IMR-90 (cell line): ENCODE measurements at regions not wholly inside any gene's neighbourhood (a gene's known extent, or its start where the extent isn't known, plus 50 kb on each side); places are given as distances from the start of the nearest gene placed in this dataset.
A peak's percentile ranks its signal among the peaks of the same experiment; 100 is the strongest.

Source experiments
- ATAC-seq: fragments of 200-7000 bp; cut with Tn5 transposase; 2 replicates; pipeline ENCODE4 v1.9.1; 2020; ENCODE audit warnings: low read depth, mild to moderate bottlenecking, moderate library complexity
- BruUV-seq: library from RNA; stranded (reverse); fragments of 400-500 nt; replicated peaks from 2 replicates; lab custom pipeline; 2021; lab: Mats Ljungman, UMichigan
- CTCF ChIA-PET: fragments of 300-600 bp; formaldehyde crosslinking; extraction: SDS; loops from one replicate; lab custom pipeline; 2021; ENCODE audit warnings: antibody characterized with exemption; lab: Yijun Ruan, JAX
- POLR2A ChIA-PET: fragments of 300-600 bp; sonication (Branson Sonifier 250); formaldehyde crosslinking; loops from one replicate; lab custom pipeline; 2022; ENCODE audit warnings: antibody characterized with exemption; ENCODE audit not compliant: unreplicated experiment; lab: Charles Lee
- DNase-seq: peaks from one replicate; pipeline ENCODE4 v3.0.0; 2013
- H2AFZ ChIP-seq: replicated peaks from 2 replicates; pipeline ENCODE3; 2013; ENCODE audit warnings: low read length, mild to moderate bottlenecking; ENCODE audit not compliant: poor library complexity
- H2AK5ac ChIP-seq: 2 replicates; pipeline ENCODE4 v1.6.1; 2013; ENCODE audit warnings: low read depth, low read length, inconsistent platforms
- H2AK9ac ChIP-seq: replicated peaks from 2 replicates; pipeline ENCODE3; 2013; ENCODE audit warnings: mild to moderate bottlenecking, low read depth, low read length, moderate library complexity; ENCODE audit not compliant: poor library complexity
- H2BK120ac ChIP-seq: 2 replicates; pipeline ENCODE4 v1.6.1; 2013; ENCODE audit warnings: low read depth, low read length, inconsistent platforms
- H2BK15ac ChIP-seq: 3 replicates; pipeline ENCODE4 v1.6.1; 2013; ENCODE audit warnings: low read depth, low read length, inconsistent platforms
- H2BK20ac ChIP-seq: 2 replicates; pipeline ENCODE4 v1.6.1; 2013; ENCODE audit warnings: low read depth, mild to moderate bottlenecking, inconsistent platforms, low read length, moderate library complexity
- H2BK5ac ChIP-seq: 2 replicates; pipeline ENCODE4 v1.6.1; 2013; ENCODE audit warnings: mild to moderate bottlenecking, low read depth, low read length, inconsistent platforms; ENCODE audit not compliant: poor library complexity, severe bottlenecking
- H3K14ac ChIP-seq: replicated peaks from 2 replicates; pipeline ENCODE4 v1.6.1; 2013; ENCODE audit warnings: low read depth, low read length, inconsistent platforms
- H3K18ac ChIP-seq: 2 replicates; pipeline ENCODE4 v1.6.1; 2013; ENCODE audit warnings: low read depth, low read length, control low read depth
- H3K23ac ChIP-seq: 2 replicates; pipeline ENCODE4 v1.6.1; 2013; ENCODE audit warnings: low read depth, low read length, inconsistent platforms
- H3K27ac ChIP-seq: 2 replicates; pipeline ENCODE4 v1.5.1; 2013; ENCODE audit warnings: mild to moderate bottlenecking, control low read depth, low read length; ENCODE audit not compliant: insufficient read depth
- H3K27me3 ChIP-seq: 2 replicates; pipeline ENCODE4 v1.6.1; 2013; ENCODE audit warnings: low read length; ENCODE audit not compliant: control insufficient read depth, insufficient read depth
- H3K36me3 ChIP-seq: 2 replicates; pipeline ENCODE4 v1.6.1; 2013; ENCODE audit warnings: low read length, mixed read lengths; ENCODE audit not compliant: control insufficient read depth, insufficient read depth
- H3K4ac ChIP-seq: 2 replicates; pipeline ENCODE4 v1.6.1; 2013; ENCODE audit warnings: low read depth, low read length, inconsistent platforms
- H3K4me1 ChIP-seq: 2 replicates; pipeline ENCODE4 v1.6.1; 2013; ENCODE audit warnings: low read length, mixed read lengths; ENCODE audit not compliant: control insufficient read depth, insufficient read depth
- H3K4me2 ChIP-seq: 2 replicates; pipeline ENCODE4 v1.6.1; 2013; ENCODE audit warnings: low read depth, mild to moderate bottlenecking, control low read depth, low read length, moderate library complexity
- H3K4me3 ChIP-seq: 2 replicates; pipeline ENCODE4 v1.5.1; 2013; ENCODE audit warnings: low read depth, mild to moderate bottlenecking, control low read depth, low read length, moderate library complexity; ENCODE audit not compliant: insufficient read depth
- H3K56ac ChIP-seq: 2 replicates; pipeline ENCODE4 v1.6.1; 2013; ENCODE audit warnings: low read length, inconsistent platforms; ENCODE audit not compliant: insufficient read depth; ENCODE audit errors: extremely low read depth
- H3K79me1 ChIP-seq, 2 experiments: 2 replicates each; pipeline ENCODE4 v1.6.1; 2013; ENCODE audit warnings: low read length in 2 of 2, inconsistent platforms in 1 of 2, low read depth in 1 of 2
- H3K9ac ChIP-seq: 2 replicates; pipeline ENCODE4 v1.6.1; 2013; ENCODE audit warnings: low read depth, low read length, control low read depth
- H3K9me1 ChIP-seq: 2 replicates; pipeline ENCODE4 v1.6.1; 2013; ENCODE audit warnings: low read length, inconsistent platforms; ENCODE audit not compliant: insufficient read depth
- H3K9me3 ChIP-seq: 2 replicates; pipeline ENCODE4 v1.6.1; 2013; ENCODE audit warnings: low read length; ENCODE audit not compliant: control insufficient read depth, insufficient read depth
- H4K20me1 ChIP-seq: 2 replicates; pipeline ENCODE4 v1.6.1; 2013; ENCODE audit warnings: low read length, inconsistent platforms; ENCODE audit not compliant: insufficient read depth
- H4K5ac ChIP-seq: 2 replicates; pipeline ENCODE4 v1.6.1; 2013; ENCODE audit warnings: mild to moderate bottlenecking, low read depth, low read length, control low read depth
- H4K8ac ChIP-seq, 2 experiments: 2 replicates each; pipeline ENCODE4 v1.6.1; 2013; ENCODE audit warnings: low read depth in 2 of 2, low read length in 2 of 2, control low read depth in 1 of 2, inconsistent platforms in 1 of 2
- H4K91ac ChIP-seq: 2 replicates; pipeline ENCODE4 v1.6.1; 2013; ENCODE audit warnings: low read depth, low read length, inconsistent platforms; ENCODE audit not compliant: insufficient read depth
- BHLHE40 ChIP-seq: fragments of 150-350 bp; IDR thresholded peaks from 2 replicates; pipeline ENCODE4 v1.6.1; 2016; ENCODE audit warnings: mild to moderate bottlenecking, low read depth, low read length
- CEBPB ChIP-seq: IDR thresholded peaks from 2 replicates; pipeline ENCODE4 v1.6.1; 2012; ENCODE audit warnings: low read depth, low read length, improper control_type of control experiment
- FOS ChIP-seq: fragments of 150-350 bp; IDR thresholded peaks from 2 replicates; pipeline ENCODE4 v1.6.1; 2016; ENCODE audit warnings: low read depth, low read length
- MAZ ChIP-seq: IDR thresholded peaks from 2 replicates; pipeline ENCODE4 v1.6.1; 2012; ENCODE audit warnings: low read depth, mild to moderate bottlenecking, low read length, improper control_type of control experiment, moderate library complexity, borderline replicate concordance
- MXI1 ChIP-seq: IDR thresholded peaks from 2 replicates; pipeline ENCODE4 v1.6.1; 2012; ENCODE audit warnings: low read depth, mild to moderate bottlenecking, low read length, moderate library complexity, borderline replicate concordance
- NFE2L2 ChIP-seq: fragments of 150-350 bp; IDR thresholded peaks from 2 replicates; pipeline ENCODE4 v1.6.1; 2016; ENCODE audit warnings: low read depth, mild to moderate bottlenecking, low read length
- POLR2A ChIP-seq: IDR thresholded peaks from 2 replicates; pipeline ENCODE4 v1.6.1; 2012; ENCODE audit warnings: mild to moderate bottlenecking, low read depth, low read length
- RAD21 ChIP-seq: IDR thresholded peaks from 2 replicates; pipeline ENCODE4 v1.6.1; 2012; ENCODE audit warnings: low read length, improper control_type of control experiment
- RCOR1 ChIP-seq: IDR thresholded peaks from 2 replicates; pipeline ENCODE4 v1.6.1; 2012; ENCODE audit warnings: mild to moderate bottlenecking, low read length, improper control_type of control experiment; ENCODE audit not compliant: insufficient replicate concordance
- RFX5 ChIP-seq: IDR thresholded peaks from 2 replicates; pipeline ENCODE4 v1.8.0; 2012; ENCODE audit warnings: low read depth, mild to moderate bottlenecking, low read length, moderate library complexity
- SMC3 ChIP-seq: fragments of 150-350 bp; IDR thresholded peaks from 2 replicates; pipeline ENCODE4 v1.6.1; 2016; ENCODE audit warnings: low read depth, mild to moderate bottlenecking, antibody characterized with exemption, low read length, moderate library complexity
- WGBS, 2 experiments: methylation state at CpG; one replicate each; pipeline versions ENCODE4 v1.1.5 to v1.1.7; 2013; ENCODE audit warnings: missing lambda C conversion rate in 2 of 2; ENCODE audit not compliant: insufficient read length in 1 of 2; ENCODE audit errors: extremely low coverage in 2 of 2; 5-methylcytosine and 5-hydroxymethylcytosine counted together
- dilution Hi-C: fragments of 300-500 bp; cut with HindIII; formaldehyde crosslinking; loops from one replicate; pipeline ENCODE4 v1.14.3; 2018; ENCODE audit warnings: low sequenced_read_pairs; ENCODE audit not compliant: unreplicated experiment
- in situ Hi-C: fragments of 300-500 bp; cut with MboI; formaldehyde crosslinking; loops from 3 replicates; pipeline ENCODE4 v1.14.3; 2019; ENCODE audit warnings: low sequenced_read_pairs, inconsistent platforms, mixed read lengths
- intact Hi-C: fragments of 100-400 bp; cut with micrococcal nuclease; formaldehyde crosslinking; loops from 2 replicates; pipeline ENCODE4 v1.10.0; 2022
- TF ChIP-seq, protein P1 (sequence below): fragments of 150-350 bp; IDR thresholded peaks from 2 replicates; pipeline ENCODE4 v1.6.1; 2017; ENCODE audit warnings: mild to moderate bottlenecking, antibody characterized with exemption, low read length, low read depth
- TF ChIP-seq, protein P2 (sequence below): conservative IDR thresholded peaks from 2 replicates; pipeline ENCODE4 v1.5.1; 2012; ENCODE audit warnings: mild to moderate bottlenecking, low read depth, low read length, improper control_type of control experiment
- TF ChIP-seq, protein P3 (sequence below): fragments of 150-350 bp; IDR thresholded peaks from 2 replicates; pipeline ENCODE4 v1.6.1; 2016; ENCODE audit warnings: low read depth, mild to moderate bottlenecking, low read length, moderate library complexity, borderline replicate concordance

DNA sequence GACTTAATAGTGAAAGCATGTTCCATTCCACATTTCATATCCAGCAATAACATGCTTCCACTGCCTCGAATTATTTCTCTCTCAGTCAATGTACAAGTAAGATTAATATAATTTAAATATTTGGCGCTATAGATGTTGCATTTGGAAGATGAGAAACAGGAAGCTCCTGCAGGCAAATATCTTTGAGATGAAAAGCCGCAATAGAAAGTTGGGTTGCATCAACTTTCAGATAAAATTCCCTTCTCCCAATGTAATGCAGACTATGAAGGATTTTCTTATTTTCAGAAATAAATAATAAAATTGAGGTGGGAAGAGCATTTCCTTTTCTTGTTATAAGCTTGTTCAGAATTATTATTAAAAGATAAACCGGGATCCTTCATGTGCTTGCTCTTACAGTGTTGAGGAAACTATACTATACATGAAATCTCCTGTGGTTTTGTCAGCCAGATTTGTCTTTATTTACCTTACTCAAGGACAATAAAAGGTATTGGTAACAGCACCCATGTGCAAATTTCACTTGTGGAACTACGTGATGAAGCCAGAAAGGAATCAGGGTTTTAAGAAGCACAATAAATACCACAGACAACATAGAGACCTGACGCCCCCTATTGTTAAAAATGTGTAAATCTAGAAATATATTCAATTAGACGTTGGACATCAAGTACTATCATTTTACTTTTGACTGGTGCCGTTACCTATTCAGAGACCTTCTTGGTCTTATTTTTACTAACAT lies 307.0 kb downstream of the ARPP21 start:
- BruUV-seq, result no TSS peak
- H3K9me1 ChIP-seq, result no peaks in the 10 kb centered on the region; the same call in 1 of the 2 replicates
- H2AK9ac ChIP-seq, result no peak overlapping the region
- H3K9ac ChIP-seq, result no peak overlapping the region; the same call in 1 of the 2 replicates
- H2BK5ac ChIP-seq, result no peak overlapping the region
- H3K27ac ChIP-seq, result no peak overlapping the region
- no peak overlapping the region for H3K23ac ChIP-seq
- no peak overlapping the region for H3K18ac ChIP-seq
- H4K8ac ChIP-seq, result no peak overlapping the region
- ChIA-PET POLR2A (no interaction called here), CTCF (interaction anchor here (0.6 to 1.0 kb wide), 4 partner anchors 13 to 996 kb away, joined by 3 to 4 read pairs (median 3); no protein-coding TSS in a partner anchor)
- no CpG with 5 or more reads among the region's 8 CpGs for WGBS, 2 experiments
- H3K9me3 ChIP-seq, result no peaks in the 10 kb centered on the region
- H3K4me3 ChIP-seq, result no peak overlapping the region
- H4K20me1 ChIP-seq, result no peaks in the 10 kb centered on the region
- TF ChIP-seq SMC3, result no peak
- TF ChIP-seq RCOR1, result no peak
- no peak for TF ChIP-seq RFX5
- TF ChIP-seq, protein P1, sequence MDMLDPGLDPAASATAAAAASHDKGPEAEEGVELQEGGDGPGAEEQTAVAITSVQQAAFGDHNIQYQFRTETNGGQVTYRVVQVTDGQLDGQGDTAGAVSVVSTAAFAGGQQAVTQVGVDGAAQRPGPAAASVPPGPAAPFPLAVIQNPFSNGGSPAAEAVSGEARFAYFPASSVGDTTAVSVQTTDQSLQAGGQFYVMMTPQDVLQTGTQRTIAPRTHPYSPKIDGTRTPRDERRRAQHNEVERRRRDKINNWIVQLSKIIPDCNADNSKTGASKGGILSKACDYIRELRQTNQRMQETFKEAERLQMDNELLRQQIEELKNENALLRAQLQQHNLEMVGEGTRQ, result no peak
- no peak for TF ChIP-seq POLR2A
- TF ChIP-seq FOS, result no peak
- TF ChIP-seq, protein P2, sequence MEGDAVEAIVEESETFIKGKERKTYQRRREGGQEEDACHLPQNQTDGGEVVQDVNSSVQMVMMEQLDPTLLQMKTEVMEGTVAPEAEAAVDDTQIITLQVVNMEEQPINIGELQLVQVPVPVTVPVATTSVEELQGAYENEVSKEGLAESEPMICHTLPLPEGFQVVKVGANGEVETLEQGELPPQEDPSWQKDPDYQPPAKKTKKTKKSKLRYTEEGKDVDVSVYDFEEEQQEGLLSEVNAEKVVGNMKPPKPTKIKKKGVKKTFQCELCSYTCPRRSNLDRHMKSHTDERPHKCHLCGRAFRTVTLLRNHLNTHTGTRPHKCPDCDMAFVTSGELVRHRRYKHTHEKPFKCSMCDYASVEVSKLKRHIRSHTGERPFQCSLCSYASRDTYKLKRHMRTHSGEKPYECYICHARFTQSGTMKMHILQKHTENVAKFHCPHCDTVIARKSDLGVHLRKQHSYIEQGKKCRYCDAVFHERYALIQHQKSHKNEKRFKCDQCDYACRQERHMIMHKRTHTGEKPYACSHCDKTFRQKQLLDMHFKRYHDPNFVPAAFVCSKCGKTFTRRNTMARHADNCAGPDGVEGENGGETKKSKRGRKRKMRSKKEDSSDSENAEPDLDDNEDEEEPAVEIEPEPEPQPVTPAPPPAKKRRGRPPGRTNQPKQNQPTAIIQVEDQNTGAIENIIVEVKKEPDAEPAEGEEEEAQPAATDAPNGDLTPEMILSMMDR, result peak; percentile 48
- no peak for TF ChIP-seq NFE2L2
- peak; percentile 45 for TF ChIP-seq RAD21
- no peak for TF ChIP-seq CEBPB
- no peak for TF ChIP-seq MAZ
- TF ChIP-seq, protein P3, sequence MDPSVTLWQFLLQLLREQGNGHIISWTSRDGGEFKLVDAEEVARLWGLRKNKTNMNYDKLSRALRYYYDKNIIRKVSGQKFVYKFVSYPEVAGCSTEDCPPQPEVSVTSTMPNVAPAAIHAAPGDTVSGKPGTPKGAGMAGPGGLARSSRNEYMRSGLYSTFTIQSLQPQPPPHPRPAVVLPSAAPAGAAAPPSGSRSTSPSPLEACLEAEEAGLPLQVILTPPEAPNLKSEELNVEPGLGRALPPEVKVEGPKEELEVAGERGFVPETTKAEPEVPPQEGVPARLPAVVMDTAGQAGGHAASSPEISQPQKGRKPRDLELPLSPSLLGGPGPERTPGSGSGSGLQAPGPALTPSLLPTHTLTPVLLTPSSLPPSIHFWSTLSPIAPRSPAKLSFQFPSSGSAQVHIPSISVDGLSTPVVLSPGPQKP, result no peak
- no peak for TF ChIP-seq BHLHE40
- no peak for TF ChIP-seq MXI1
- no peak overlapping the region for H2BK120ac ChIP-seq
- H4K5ac ChIP-seq, result no peak overlapping the region
- ATAC-seq (peak; percentile 41; the same call in 1 of the 2 replicates), DNase-seq (peak; percentile 28)
- intact Hi-C loops, result no loop called here
- H2AK5ac ChIP-seq, result no peak overlapping the region
- H3K36me3 ChIP-seq, result no peaks in the 10 kb centered on the region
- no peak overlapping the region for H4K91ac ChIP-seq
- H3K27me3 ChIP-seq, result no peaks in the 10 kb centered on the region
- H2BK15ac ChIP-seq, result no peak overlapping the region
- H2BK20ac ChIP-seq, result no peak overlapping the region
- H3K4me1 ChIP-seq, result peaks cover 5% of the 10 kb centered on the region
- no peak overlapping the region for H2AFZ ChIP-seq
- no peak overlapping the region for H3K4ac ChIP-seq
- in situ Hi-C loops, result no loop called here
- H3K4me2 ChIP-seq, result no peak overlapping the region
- dilution Hi-C loops, result no loop called here
- H3K56ac ChIP-seq, result no peak overlapping the region
- no peaks in the 10 kb centered on the region for H3K79me1 ChIP-seq
- H3K14ac ChIP-seq, result no peak overlapping the region
